Pancreas (tissue), 10 donors: ENCODE measurements at regions not wholly inside any gene's neighbourhood (a gene's known extent, or its start where the extent isn't known, plus 50 kb on each side); places are given as distances from the start of the nearest gene placed in this dataset.

ENCODE experiments used
- ATAC-seq, 4 donors: fragments of 200-7000 bp; cut with Tn5 transposase; one replicate each; pipeline versions ENCODE4 v1.8.0 to v1.9.1; 2020; ENCODE audit warnings: mild to moderate bottlenecking in 4 of 4, moderate library complexity in 4 of 4
- DNase-seq, 6 donors: peaks; one replicate each; pipeline ENCODE4 v3.0.0-alpha.2; 2020
- FAIRE-seq: peaks from 2 replicates; lab custom pipeline; 2012; peaks lifted over from hg19 to GRCh38; lab: Jason Lieb, UNC
- H3K27ac ChIP-seq, 4 donors: fragments of 200-600 bp; sonication (generic); 1 replicate in 3 of 4; 2 replicates in 1 of 4; pipeline versions ENCODE4 v1.5.0 to v1.8.0; 2020
- H3K27me3 ChIP-seq, 4 donors: fragments of 200-600 bp; one replicate each; pipeline ENCODE4 v1.8.0; 2021
- H3K36me3 ChIP-seq, 3 donors: fragments of 200-600 bp; sonication (generic) in 1 of 3; one replicate each; pipeline versions ENCODE4 v1.5.0 to v1.8.0; 2020 to 2021
- H3K4me1 ChIP-seq, 3 donors: fragments of 200-600 bp; one replicate each; pipeline ENCODE4 v1.8.0; 2021
- H3K4me3 ChIP-seq, 4 donors: fragments of 200-600 bp; sonication (generic) in 2 of 4; one replicate each; pipeline versions ENCODE4 v1.5.0 to v1.8.0; 2020 to 2021
- H3K9me3 ChIP-seq, 4 donors: fragments of 200-600 bp; one replicate each; pipeline ENCODE4 v1.8.0; 2021
- CTCF ChIP-seq, 4 donors: fragments of 200-600 bp; sonication (generic) in 3 of 4; IDR thresholded peaks; one replicate each; pipeline versions ENCODE4 v1.5.0 to v1.8.0; 2021; ENCODE audit warnings: antibody characterized with exemption in 4 of 4
- WGBS, 2 donors: extraction: QIAGEN DNeasy Blood & Tissue Kit; methylation state at CpG; one replicate each; pipeline ENCODE4 v1.1.7; 2013; 5-methylcytosine and 5-hydroxymethylcytosine counted together
- intact Hi-C, 3 donors: fragments of 100-400 bp; cut with DNase I; formaldehyde crosslinking; loops; one replicate each; pipeline versions ENCODE4 v1.11.1 to v1.14.2; 2022
- donor health status: healthy with polysubstance abuse.
- donor health status: DM: no; HTN: no; CAD: no; lungs with moderate emphysema.
- donor health status: DM: no; HTN: no; CAD: no.
- donor health status: control.
- donor health status: control.
- donor health status: Bipolar disorder and iron deficiency.
- donor health status: DM: yes; HTN: yes; CAD: no.
- donor health status: DM: no; HTN: no; CAD: no.
- donor health status: DM: no; HTN: no; CAD: no.
- donor health status: DM: yes; HTN: yes; CAD: no.

GRCh38 chr4:140252742-140253555 is 99.0 kb upstream of the MAML3 start:
- FAIRE-seq, result no peak

GRCh38 chr4:140252141-140252741 is 98.3 kb upstream of the MAML3 start:
- ATAC-seq (peak; percentile 38 to 48 (median 42)), DNase-seq (peak in 2 of 6 donors; percentile 36 to 38), FAIRE-seq (no peak)
- Histone ChIP-seq H3K36me3 (no peaks in the 10 kb centered on the region), H3K4me1 (peaks cover 0 to 13% (median 6%) of the 10 kb centered on the region in 3 donors), H3K27me3 (no peaks in the 10 kb centered on the region), H3K9me3 (no peaks in the 10 kb centered on the region), H3K27ac (peak overlapping the region; percentile 67 to 92 (median 78)), H3K4me3 (peak overlapping the region; percentile 49 to 71 (median 52))
- intact Hi-C loops, result loop anchor here in 1 of 3 donors (10.0 kb wide), 2 partner anchors 247 to 517 kb away; no protein-coding TSS in a partner anchor
- no peak for TF ChIP-seq CTCF (IDR thresholded peaks at IDR 0.05)
- WGBS, 2 donors, result 16 to 19% methylated on average over 19 of the region's 19 CpGs

More at GRCh38 chr4:140252742-140253555, 99.0 kb upstream of the MAML3 start:
- peak; percentile 87 to 93 (median 92) for ATAC-seq
- Histone ChIP-seq H3K4me1 (peaks cover 0 to 13% (median 6%) of the 10 kb centered on the region in 3 donors), H3K27me3 (no peaks in the 10 kb centered on the region), H3K4me3 (peak overlapping the region; percentile 49 to 71 (median 52)), H3K9me3 (no peaks in the 10 kb centered on the region), H3K36me3 (no peaks in the 10 kb centered on the region), H3K27ac (peak overlapping the region; percentile 67 to 92 (median 78))
- peak; percentile 56 to 92 (median 76) for DNase-seq
- intact Hi-C loops, result loop anchor here in 1 of 3 donors (10.0 kb wide), 2 partner anchors 248 to 518 kb away; no protein-coding TSS in a partner anchor
- TF ChIP-seq CTCF (IDR thresholded peaks at IDR 0.05), result peak; percentile 77 to 96 (median 92)
- 0 to 1% methylated on average over 60 to 72 of the region's 72 CpGs for WGBS, 2 donors

GRCh38 chr4:140251571-140251970 is 97.6 kb upstream of the MAML3 start:
- 89 to 96% methylated on average over 5 of the region's 5 CpGs for WGBS, 2 donors
- FAIRE-seq (no peak), DNase-seq (no peak), ATAC-seq (no peak)
- Histone ChIP-seq H3K4me1 (peaks cover 0 to 13% (median 6%) of the 10 kb centered on the region in 3 donors), H3K27me3 (no peaks in the 10 kb centered on the region), H3K9me3 (no peaks in the 10 kb centered on the region), H3K27ac (peak overlapping the region in 1 of 4 donors; percentile 92), H3K4me3 (no peak overlapping the region), H3K36me3 (no peaks in the 10 kb centered on the region)
- intact Hi-C loops, result loop anchor here in 1 of 3 donors (10.0 kb wide), 2 partner anchors 247 to 517 kb away; no protein-coding TSS in a partner anchor
- TF ChIP-seq CTCF (IDR thresholded peaks at IDR 0.05), result no peak

- Histone ChIP-seq H3K27me3 (no peaks in the 10 kb centered on the region), H3K4me1 (peaks cover 0 to 13% (median 6%) of the 10 kb centered on the region in 3 donors), H3K27ac (no peak overlapping the region), H3K4me3 (no peak overlapping the region), H3K9me3 (no peaks in the 10 kb centered on the region), H3K36me3 (no peaks in the 10 kb centered on the region)
- DNase-seq, result no peak
- WGBS, 2 donors, result 94 to 97% methylated on average over 4 of the region's 4 CpGs
- no peak for TF ChIP-seq CTCF (IDR thresholded peaks at IDR 0.05)
- intact Hi-C loops, result loop anchor here in 1 of 3 donors (10.0 kb wide), 2 partner anchors 246 to 516 kb away; no protein-coding TSS in a partner anchor
- no peak for ATAC-seq
- no peak for FAIRE-seq
These were observed 97.1 kb upstream of the MAML3 start for GRCh38 chr4:140250989-140251552.
